Myocyte (in vitro differentiated cells): ENCODE measurements at regions not wholly inside any gene's neighbourhood (a gene's known extent, or its start where the extent isn't known, plus 50 kb on each side); places are given as distances from the start of the nearest gene placed in this dataset.
"Not testable (repeated sequence)": the region's sequence is repeated elsewhere in the genome, so short reads cannot be mapped to it uniquely, and the experiment has no call there.

Source experiments
- DNase-seq: peaks from one replicate; pipeline ENCODE4 v3.0.0-alpha.2; 2012; ENCODE audit warnings: low read depth

- no peak for DNase-seq
These were observed 79.6 kb downstream of the RSPH3 start for GRCh38 chr6:158920311-158920905.

- no peak for DNase-seq
These were observed 80.1 kb downstream of the RSPH3 start for GRCh38 chr6:158919865-158920264.

- peak; percentile 9 for DNase-seq
These were observed 83.4 kb downstream of the RSPH3 start for GRCh38 chr6:158916617-158917016.

GRCh38 chr6:158914923-158915322, 85.1 kb downstream of the RSPH3 start:
- no peak for DNase-seq

- no peak for DNase-seq
These were observed 86.4 kb downstream of the RSPH3 start for GRCh38 chr6:158913580-158913979.

GRCh38 chr6:158912655-158913054, 87.3 kb downstream of the RSPH3 start:
- DNase-seq = no peak

DNA sequence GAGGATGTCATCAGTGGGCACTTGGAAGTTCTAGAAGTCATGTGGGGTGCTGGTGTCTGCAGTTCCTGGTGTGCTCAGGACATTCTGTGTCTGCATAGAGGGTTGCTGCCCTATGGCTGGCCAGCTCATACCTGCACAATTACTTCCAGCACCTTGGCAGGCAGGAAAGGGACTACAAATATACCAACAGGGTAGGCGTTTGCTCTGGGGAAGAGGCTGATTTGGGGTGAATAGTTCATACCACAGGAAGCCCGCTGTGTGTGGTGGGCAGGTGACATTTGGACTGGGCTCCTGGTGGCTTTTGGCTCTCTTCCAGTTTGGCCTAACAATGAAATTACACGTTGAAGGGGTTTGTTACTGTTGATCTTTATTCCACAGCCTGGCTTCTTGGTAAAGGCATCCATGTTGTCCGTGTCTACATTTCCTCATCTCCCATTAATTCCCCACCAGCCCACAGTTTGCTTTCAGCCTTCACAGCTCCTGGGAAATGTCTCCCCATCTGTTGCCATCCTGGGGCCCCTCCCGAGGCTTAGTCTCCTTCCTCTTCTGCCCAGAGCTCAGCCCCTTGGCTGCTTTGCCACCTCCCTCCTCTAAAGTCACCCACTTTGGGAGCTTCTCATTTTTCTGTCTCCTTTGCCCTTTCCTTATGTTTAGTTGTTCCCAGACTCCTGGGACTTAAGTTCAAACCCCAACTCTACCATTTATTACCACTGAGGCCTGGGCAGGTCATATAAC, 88.1 kb downstream of the RSPH3 start:
- no peak for DNase-seq

GRCh38 chr6:158910484-158911440, 89.2 kb downstream of the RSPH3 start:
- DNase-seq = no peak

GRCh38 chr6:158909938-158910337, 90.1 kb downstream of the RSPH3 start:
- DNase-seq = no peak

DNA sequence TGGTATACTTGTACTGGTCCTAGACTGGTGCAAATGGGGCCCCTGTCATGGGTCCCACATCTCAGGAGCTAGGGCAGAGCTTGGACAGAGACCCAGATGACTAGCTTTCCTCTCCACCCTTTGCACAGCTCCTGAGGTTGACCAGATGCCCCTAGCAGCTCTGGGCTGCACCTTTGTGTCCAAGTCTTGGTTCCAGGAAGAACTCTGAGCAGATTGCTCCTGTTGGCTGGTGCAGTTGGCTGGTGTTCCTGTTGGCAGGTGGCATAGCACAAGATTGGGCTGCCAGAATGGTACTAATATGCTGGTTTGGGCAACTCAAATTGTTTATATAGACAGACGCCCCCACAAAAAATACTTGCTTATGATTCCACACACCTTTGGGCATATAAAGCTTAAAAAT, 89.4 kb upstream of the EZR start:
- no peak for DNase-seq

GRCh38 chr6:158907931-158908330, 88.8 kb upstream of the EZR start:
- no peak for DNase-seq

DNA sequence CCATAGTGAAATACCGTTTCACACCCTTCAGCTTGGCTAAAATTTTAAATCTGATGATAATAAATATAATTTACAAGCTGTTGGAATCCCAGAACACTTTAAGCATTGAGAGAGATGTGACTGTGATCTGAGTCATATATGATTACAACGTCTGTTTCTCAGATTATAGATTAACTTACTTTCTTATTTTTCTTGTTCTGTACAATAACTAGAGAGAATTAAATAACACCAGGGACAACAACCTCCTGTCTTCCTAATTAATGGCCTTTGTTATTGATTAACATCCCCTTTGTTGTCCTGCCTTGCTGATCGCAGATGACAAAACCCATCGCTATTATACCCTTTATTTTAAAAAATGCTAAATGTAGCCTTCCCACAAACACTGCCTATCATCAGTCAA, 87.8 kb upstream of the EZR start:
- DNase-seq = no peak

DNA sequence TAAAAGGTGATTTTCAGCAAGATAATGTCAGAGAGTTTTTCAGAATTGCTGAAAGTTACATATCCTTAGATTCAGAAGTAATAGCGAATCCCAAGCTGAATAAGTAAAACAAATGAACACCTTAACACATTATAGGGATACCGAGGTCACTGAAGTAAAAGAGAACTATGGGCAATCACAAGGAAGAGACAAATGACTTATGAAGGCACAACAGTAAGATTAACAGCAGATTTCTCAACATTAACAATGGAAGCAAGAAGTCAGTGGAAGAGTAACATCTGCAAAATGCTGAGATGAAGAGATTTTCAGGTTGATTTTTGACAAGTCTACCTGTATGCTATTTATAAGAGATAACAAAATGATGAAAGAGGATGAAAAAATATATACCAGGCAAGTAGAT, 86.1 kb upstream of the EZR start:
- DNase-seq = no peak

DNA sequence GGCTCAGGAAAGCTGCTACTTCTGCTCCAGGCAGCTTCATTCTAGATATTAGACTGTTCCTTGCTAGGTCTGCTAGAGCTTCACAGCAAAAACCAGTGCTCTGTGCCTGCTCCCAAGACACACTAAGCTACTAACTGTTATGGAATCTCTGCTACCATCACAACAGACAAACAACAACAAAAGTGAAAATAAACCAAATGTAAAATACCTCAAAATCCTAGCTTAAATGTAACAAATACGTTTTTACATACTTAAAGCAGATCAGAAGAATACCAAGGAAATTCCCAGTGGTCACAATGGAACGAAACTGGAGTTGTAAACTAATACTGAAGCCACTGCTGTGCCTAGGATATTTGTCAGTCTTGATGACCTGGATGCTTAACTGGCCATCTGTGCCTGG, 84.6 kb upstream of the EZR start:
- no peak for DNase-seq

GRCh38 chr6:158900663-158901312, 81.6 kb upstream of the EZR start:
- DNase-seq = no peak

- no peak for DNase-seq
These were observed 78.1 kb upstream of the EZR start for GRCh38 chr6:158897236-158897635.

- DNase-seq = no peak
These were observed 76.5 kb upstream of the EZR start for GRCh38 chr6:158895661-158896060.

- peak; percentile 18 for DNase-seq
These were observed 75.0 kb upstream of the EZR start for GRCh38 chr6:158894193-158894592.

DNA sequence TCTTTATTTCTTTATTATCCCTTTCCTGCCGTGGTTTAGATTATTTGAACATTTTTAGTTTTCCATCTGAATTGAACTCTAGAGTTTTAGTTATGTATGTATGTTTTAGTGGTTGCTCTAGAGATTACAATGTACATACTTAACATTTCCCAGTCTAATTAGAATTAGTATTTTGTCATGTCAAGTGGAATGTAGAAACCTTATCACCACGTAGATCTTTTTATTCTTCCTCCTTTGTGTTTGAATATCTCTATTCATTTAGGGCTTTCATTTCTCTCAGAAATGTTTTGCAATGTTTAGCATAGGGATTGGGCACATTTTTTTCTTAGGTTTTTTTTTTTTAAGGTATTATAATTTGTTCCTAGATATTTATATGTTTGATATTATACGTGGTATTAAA, 73.1 kb upstream of the EZR start:
- DNase-seq = no peak

- DNase-seq = not testable (repeated sequence)
These were observed 72.4 kb upstream of the EZR start for GRCh38 chr6:158891560-158891959.

- DNase-seq = peak; percentile 67
These were observed 69.0 kb upstream of the EZR start for GRCh38 chr6:158888171-158888570.
